Erythroblast (primary cell): ENCODE measurements at regions not wholly inside any gene's neighbourhood (a gene's known extent, or its start where the extent isn't known, plus 50 kb on each side); places are given as distances from the start of the nearest gene placed in this dataset.

Experiments used
- GATA1 ChIP-seq: IDR thresholded peaks from 2 replicates; pipeline ENCODE4 v1.6.1; 2011; ENCODE audit warnings: low read depth, mild to moderate bottlenecking, control low read depth, low read length, moderate library complexity
- POLR2A ChIP-seq: IDR thresholded peaks from 2 replicates; pipeline ENCODE4 v1.6.1; 2011; ENCODE audit warnings: mild to moderate bottlenecking, low read length

DNA sequence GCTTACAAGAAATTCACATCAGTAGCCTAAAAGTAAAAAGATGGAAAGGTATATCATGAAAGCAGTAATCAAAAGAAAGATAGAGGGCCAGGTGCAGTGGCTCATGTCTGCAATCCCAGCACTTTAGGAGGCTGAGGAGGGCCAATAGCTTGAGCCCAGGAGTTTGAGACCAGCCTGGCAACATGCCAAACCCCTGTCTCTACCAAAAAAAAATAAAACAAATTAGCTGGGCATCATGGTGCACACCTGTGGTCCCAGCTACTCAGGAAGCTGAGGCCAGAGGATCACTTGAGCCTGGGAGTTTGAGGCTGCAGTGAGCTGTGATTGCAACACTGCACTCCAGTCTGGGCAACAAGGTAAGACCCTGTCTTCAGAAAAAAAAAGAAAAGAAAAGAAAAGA is 55.5 kb downstream of the GSPT2 start:
- no peak for TF ChIP-seq POLR2A
- TF ChIP-seq GATA1, result no peak
